ENCODE measurements at regions not wholly inside any gene's neighbourhood (a gene's known extent, or its start where the extent isn't known, plus 50 kb on each side); places are given as distances from the start of the nearest gene placed in this dataset.

- DNase-seq: no peak
These were observed 1985.9 kb downstream of the EFNA5 start for GRCh38 chr5:105684799-105685198.

- no peak for DNase-seq
These were observed 1989.8 kb downstream of the EFNA5 start for GRCh38 chr5:105680858-105681475.

GRCh38 chr5:105677291-105677690, 1993.4 kb downstream of the EFNA5 start:
- DNase-seq: no peak

GRCh38 chr5:105670596-105670995, 2000.1 kb downstream of the EFNA5 start:
- DNase-seq: no peak

- DNase-seq: no peak
These were observed 2007.1 kb downstream of the EFNA5 start for GRCh38 chr5:105663671-105664070.

- DNase-seq: no peak
These were observed 2011.3 kb downstream of the EFNA5 start for GRCh38 chr5:105659396-105659795.

- DNase-seq: no peak
These were observed 2030.4 kb downstream of the EFNA5 start for GRCh38 chr5:105640328-105640727.

GRCh38 chr5:105639511-105639910, 2031.2 kb downstream of the EFNA5 start:
- DNase-seq: no peak

GRCh38 chr5:105639068-105639467, 2031.7 kb downstream of the EFNA5 start:
- no peak for DNase-seq

- DNase-seq: no peak
These were observed 2032.3 kb downstream of the EFNA5 start for GRCh38 chr5:105638437-105638836.

GRCh38 chr5:105632043-105632442, 2038.7 kb downstream of the EFNA5 start:
- DNase-seq: no peak

GRCh38 chr5:105630803-105631202, 2039.9 kb downstream of the EFNA5 start:
- no peak for DNase-seq

GRCh38 chr5:105619725-105620124, 2051.0 kb downstream of the EFNA5 start:
- DNase-seq: no peak

GRCh38 chr5:105617436-105618215, 2053.1 kb downstream of the EFNA5 start:
- peak; percentile 75 for DNase-seq

- no peak for DNase-seq
These were observed 2054.0 kb upstream of the NUDT12 start for GRCh38 chr5:105616599-105616998.

GRCh38 chr5:105602406-105602805, 2039.8 kb upstream of the NUDT12 start:
- peak; percentile 0 for DNase-seq

GRCh38 chr5:105593011-105593760, 2030.6 kb upstream of the NUDT12 start:
- DNase-seq: no peak

- no peak for DNase-seq
These were observed 2025.5 kb upstream of the NUDT12 start for GRCh38 chr5:105587963-105588662.

GRCh38 chr5:105581988-105582690, 2019.5 kb upstream of the NUDT12 start:
- no peak for DNase-seq

- DNase-seq: no peak
These were observed 2011.0 kb upstream of the NUDT12 start for GRCh38 chr5:105573575-105573974.

GRCh38 chr5:105565531-105565930, 2002.9 kb upstream of the NUDT12 start:
- DNase-seq: no peak

GRCh38 chr5:105563842-105564241, 2001.3 kb upstream of the NUDT12 start:
- DNase-seq: no peak
